A673 (cell line): ENCODE measurements at regions not wholly inside any gene's neighbourhood (a gene's known extent, or its start where the extent isn't known, plus 50 kb on each side); places are given as distances from the start of the nearest gene placed in this dataset.

Experiments used
- BruUV-seq: library from RNA; stranded (reverse); fragments of 400-500 nt; replicated peaks from 2 replicates; lab custom pipeline; 2021; lab: Mats Ljungman, UMichigan
- CTCF ChIA-PET: fragments of 300-600 bp; sonication (Branson Sonifier 250); formaldehyde crosslinking; loops from one replicate; lab custom pipeline; 2022; ENCODE audit warnings: antibody characterized with exemption; lab: Charles Lee
- POLR2A ChIA-PET: fragments of 300-600 bp; sonication (Branson Sonifier 250); formaldehyde crosslinking; loops from one replicate; lab custom pipeline; 2022; ENCODE audit warnings: antibody characterized with exemption; ENCODE audit not compliant: low non-redundant PET; lab: Charles Lee
- DNase-seq: peaks from one replicate; pipeline ENCODE4 v3.0.0-alpha.2; 2015; ENCODE audit warnings: low spot score
- H3K27ac ChIP-seq: fragments of 200-600 bp; sonication (generic); 2 replicates; pipeline ENCODE4 v1.5.1; 2016; ENCODE audit warnings: mixed run types, low read depth, mild to moderate bottlenecking, mixed read lengths, antibody characterized with exemption, low read length; ENCODE audit not compliant: poor library complexity, severe bottlenecking
- H3K27me3 ChIP-seq: fragments of 200-600 bp; sonication (generic); replicated peaks from 2 replicates; pipeline ENCODE4 v1.6.1; 2017; ENCODE audit warnings: mixed run types, low read depth, mild to moderate bottlenecking, mixed read lengths, antibody characterized with exemption, low read length; ENCODE audit not compliant: insufficient read depth, poor library complexity
- H3K36me3 ChIP-seq: fragments of 200-600 bp; sonication (generic); 2 replicates; pipeline ENCODE4 v1.6.1; 2016; ENCODE audit warnings: mixed run types, mild to moderate bottlenecking, mixed read lengths, antibody characterized with exemption, low read length; ENCODE audit not compliant: insufficient read depth, poor library complexity, severe bottlenecking
- H3K4me1 ChIP-seq: fragments of 200-600 bp; sonication (generic); 2 replicates; pipeline ENCODE4 v1.6.1; 2017; ENCODE audit warnings: mixed run types, mild to moderate bottlenecking, mixed read lengths, antibody characterized with exemption, low read length; ENCODE audit not compliant: insufficient read depth, poor library complexity, severe bottlenecking
- H3K4me3 ChIP-seq: fragments of 200-600 bp; sonication (generic); 2 replicates; pipeline ENCODE4 v1.5.1; 2016; ENCODE audit warnings: low read depth, mixed run types, mild to moderate bottlenecking, mixed read lengths, low read length; ENCODE audit not compliant: poor library complexity, severe bottlenecking
- H3K9me3 ChIP-seq: fragments of 200-600 bp; sonication (generic); 2 replicates; pipeline ENCODE4 v1.6.1; 2016; ENCODE audit warnings: mixed run types, low read depth, mild to moderate bottlenecking, mixed read lengths, antibody characterized with exemption, low read length; ENCODE audit not compliant: poor library complexity, severe bottlenecking
- CTCF ChIP-seq: fragments of 300-800, 200-600 bp; sonication (generic); conservative IDR thresholded peaks from 2 replicates; pipeline ENCODE4 v1.5.1; 2017; ENCODE audit warnings: low read depth, mild to moderate bottlenecking, antibody characterized with exemption, low read length, moderate library complexity, mixed read lengths
- EZH2 ChIP-seq: fragments of 200-600 bp; sonication (generic); IDR thresholded peaks from 2 replicates; pipeline ENCODE4 v1.6.1; 2017; ENCODE audit warnings: borderline replicate concordance, low read depth, mild to moderate bottlenecking, mixed read lengths, antibody characterized with exemption, low read length; ENCODE audit not compliant: poor library complexity, severe bottlenecking
- intact Hi-C: fragments of 100-400 bp; cut with micrococcal nuclease; formaldehyde crosslinking; loops from one replicate; pipeline ENCODE4 v1.10.0; 2022; ENCODE audit not compliant: unreplicated experiment

DNA sequence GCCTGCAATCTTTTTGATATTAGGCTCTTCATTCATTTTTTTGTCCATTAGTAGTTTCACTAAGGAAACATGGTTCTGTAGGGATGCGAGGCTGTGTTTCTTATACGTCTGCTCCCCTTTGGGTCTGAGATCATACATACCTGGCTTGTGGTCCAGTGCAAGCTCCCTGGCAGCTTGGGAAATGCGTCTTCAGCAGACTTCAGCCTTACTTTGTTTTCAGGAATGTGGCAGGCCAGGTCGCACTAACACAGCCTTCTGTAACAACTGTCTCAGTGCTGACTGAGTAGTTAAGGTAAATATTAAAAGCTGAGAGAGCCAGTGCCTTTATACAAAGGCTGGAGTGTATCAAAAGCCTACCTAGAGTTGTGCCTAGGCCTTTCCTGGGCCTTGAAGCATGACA lies 970.5 kb upstream of the EEF2KMT start:
- intact Hi-C loops = no loop called here
- no peaks in the 10 kb centered on the region for H3K27me3 ChIP-seq
- no peaks in the 10 kb centered on the region for H3K9me3 ChIP-seq
- no peaks in the 10 kb centered on the region for H3K4me1 ChIP-seq
- POLR2A ChIA-PET = no interaction called here
- H3K36me3 ChIP-seq = no peaks in the 10 kb centered on the region
- no TSS peak for BruUV-seq
- H3K4me3 ChIP-seq = no peak overlapping the region
- TF ChIP-seq EZH2 (no peak), CTCF (no peak)
- no peak for DNase-seq
- CTCF ChIA-PET = no interaction called here
- no peak overlapping the region for H3K27ac ChIP-seq

DNA sequence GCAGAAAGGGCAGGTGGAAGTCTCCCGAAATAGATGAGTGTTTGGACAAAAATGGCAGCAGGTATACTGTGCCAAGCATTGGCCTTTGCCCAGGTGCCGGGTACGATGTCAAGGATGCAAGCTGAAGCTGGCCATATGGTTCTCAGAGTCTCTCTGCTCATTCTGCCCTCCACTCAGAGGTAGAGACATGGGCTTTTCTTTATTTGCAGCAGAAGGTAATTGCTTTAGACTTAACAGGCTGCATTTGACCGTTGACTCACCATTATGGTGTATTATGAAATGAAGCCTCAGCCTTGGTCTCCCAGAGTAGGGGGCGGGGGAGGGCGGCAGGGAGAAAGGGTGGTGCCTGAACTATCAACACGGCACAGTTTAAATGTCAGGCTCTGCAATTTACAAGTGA lies 969.1 kb upstream of the EEF2KMT start:
- BruUV-seq = no TSS peak
- Histone ChIP-seq H3K4me1 (no peaks in the 10 kb centered on the region), H3K27ac (no peak overlapping the region), H3K9me3 (no peaks in the 10 kb centered on the region), H3K36me3 (no peaks in the 10 kb centered on the region), H3K27me3 (no peaks in the 10 kb centered on the region), H3K4me3 (no peak overlapping the region)
- ChIA-PET POLR2A (no interaction called here), CTCF (no interaction called here)
- TF ChIP-seq CTCF = no peak
- no peak for TF ChIP-seq EZH2
- DNase-seq = no peak
- intact Hi-C loops = no loop called here

- intact Hi-C loops = no loop called here
- H3K9me3 ChIP-seq = no peaks in the 10 kb centered on the region
- TF ChIP-seq CTCF (no peak), EZH2 (no peak)
- H3K4me1 ChIP-seq = no peaks in the 10 kb centered on the region
- no peak for DNase-seq
- no peaks in the 10 kb centered on the region for H3K36me3 ChIP-seq
- no peak overlapping the region for H3K4me3 ChIP-seq
- POLR2A ChIA-PET = no interaction called here
- no TSS peak for BruUV-seq
- H3K27ac ChIP-seq = no peak overlapping the region
- CTCF ChIA-PET = no interaction called here
- H3K27me3 ChIP-seq = no peaks in the 10 kb centered on the region
Measured at GRCh38 chr16:6063526-6063925, 965.9 kb upstream of the EEF2KMT start.
